ENCODE measurements at regions not wholly inside any gene's neighbourhood (a gene's known extent, or its start where the extent isn't known, plus 50 kb on each side); places are given as distances from the start of the nearest gene placed in this dataset.
A peak's percentile ranks its signal among the peaks of the same experiment; 100 is the strongest.
"Not testable (repeated sequence)": the region's sequence is repeated elsewhere in the genome, so short reads cannot be mapped to it uniquely, and the experiment has no call there.

DNA sequence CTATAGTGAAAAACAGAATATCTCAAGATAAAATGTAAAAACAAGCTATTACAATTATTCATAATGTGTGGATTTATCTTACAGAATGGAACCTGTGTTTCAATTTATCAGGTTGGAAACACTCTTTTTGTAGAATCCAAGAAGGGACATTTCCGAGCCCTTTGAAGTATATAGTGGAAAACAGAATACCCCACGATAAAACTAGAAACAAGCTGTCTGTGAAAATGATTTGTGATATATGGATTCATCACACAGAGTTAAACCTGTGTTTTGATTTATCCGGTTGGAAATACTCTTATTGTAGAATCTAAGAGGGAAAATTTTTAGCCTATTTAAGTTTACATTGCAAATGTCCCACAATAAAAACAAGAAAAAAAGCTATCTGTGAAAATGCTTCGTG, 388.2 kb downstream of the PRDM9 start:
- TF ChIP-seq, protein P1, sequence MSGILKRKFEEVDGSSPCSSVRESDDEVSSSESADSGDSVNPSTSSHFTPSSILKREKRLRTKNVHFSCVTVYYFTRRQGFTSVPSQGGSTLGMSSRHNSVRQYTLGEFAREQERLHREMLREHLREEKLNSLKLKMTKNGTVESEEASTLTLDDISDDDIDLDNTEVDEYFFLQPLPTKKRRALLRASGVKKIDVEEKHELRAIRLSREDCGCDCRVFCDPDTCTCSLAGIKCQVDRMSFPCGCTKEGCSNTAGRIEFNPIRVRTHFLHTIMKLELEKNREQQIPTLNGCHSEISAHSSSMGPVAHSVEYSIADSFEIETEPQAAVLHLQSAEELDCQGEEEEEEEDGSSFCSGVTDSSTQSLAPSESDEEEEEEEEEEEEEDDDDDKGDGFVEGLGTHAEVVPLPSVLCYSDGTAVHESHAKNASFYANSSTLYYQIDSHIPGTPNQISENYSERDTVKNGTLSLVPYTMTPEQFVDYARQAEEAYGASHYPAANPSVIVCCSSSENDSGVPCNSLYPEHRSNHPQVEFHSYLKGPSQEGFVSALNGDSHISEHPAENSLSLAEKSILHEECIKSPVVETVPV (CRISPR knock-in tag; IDR thresholded peaks at IDR 0.05): no peak
- no peak for TF ChIP-seq PPARA (CRISPR knock-in tag; IDR thresholded peaks at IDR 0.05; ENCODE audit: borderline replicate concordance)
- no peak for ATAC-seq

DNA sequence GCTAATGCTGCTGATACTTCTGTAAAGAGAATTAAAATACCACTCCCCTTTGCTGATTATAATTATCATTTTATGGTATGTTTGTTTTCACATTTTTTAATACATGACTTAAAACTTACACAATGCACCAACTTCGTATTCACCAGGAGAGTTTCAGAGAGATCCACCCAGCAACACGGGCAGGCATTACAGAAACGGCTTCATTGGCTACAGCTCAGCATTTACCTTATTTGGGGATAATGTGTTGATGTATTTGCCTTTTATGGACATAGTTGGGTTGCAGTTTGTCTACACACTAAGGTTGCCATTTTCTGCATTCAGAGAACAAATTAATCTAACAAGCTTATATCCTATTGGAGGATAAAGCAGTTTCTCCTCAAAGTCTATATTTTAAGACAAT, 423.6 kb downstream of the PRDM9 start:
- TF ChIP-seq ESRRG (CRISPR knock-in tag; IDR thresholded peaks at IDR 0.05) (no peak), TCF4 (CRISPR knock-in tag; IDR thresholded peaks at IDR 0.05; ENCODE audit: borderline replicate concordance) (no peak), ARNTL (CRISPR knock-in tag; IDR thresholded peaks at IDR 0.05; ENCODE audit: borderline replicate concordance, low read depth) (no peak), RARB (CRISPR knock-in tag; IDR thresholded peaks at IDR 0.05) (no peak), ZFP3 (CRISPR knock-in tag; IDR thresholded peaks at IDR 0.05) (no peak), ZFP30 (CRISPR knock-in tag; IDR thresholded peaks at IDR 0.05) (no peak), ZNF565 (CRISPR knock-in tag; conservative IDR thresholded peaks at IDR 0.05; ENCODE audit: low read depth) (no peak), ISL1 (CRISPR knock-in tag; IDR thresholded peaks at IDR 0.05) (no peak), ZNF8 (CRISPR knock-in tag; IDR thresholded peaks at IDR 0.05) (no peak), BACH2 (CRISPR knock-in tag; IDR thresholded peaks at IDR 0.05; ENCODE audit: borderline replicate concordance) (no peak), OSR1 (CRISPR knock-in tag; IDR thresholded peaks at IDR 0.05) (no peak), ZNF70 (CRISPR knock-in tag; IDR thresholded peaks at IDR 0.05) (no peak), SNAI2 (CRISPR knock-in tag; IDR thresholded peaks at IDR 0.05) (no peak), GLIS3 (CRISPR knock-in tag; IDR thresholded peaks at IDR 0.05) (no peak), TOX (CRISPR knock-in tag; IDR thresholded peaks at IDR 0.05; ENCODE audit: borderline replicate concordance) (no peak), ZC3H10 (CRISPR knock-in tag; IDR thresholded peaks at IDR 0.05) (no peak)
- TF ChIP-seq, protein P2, sequence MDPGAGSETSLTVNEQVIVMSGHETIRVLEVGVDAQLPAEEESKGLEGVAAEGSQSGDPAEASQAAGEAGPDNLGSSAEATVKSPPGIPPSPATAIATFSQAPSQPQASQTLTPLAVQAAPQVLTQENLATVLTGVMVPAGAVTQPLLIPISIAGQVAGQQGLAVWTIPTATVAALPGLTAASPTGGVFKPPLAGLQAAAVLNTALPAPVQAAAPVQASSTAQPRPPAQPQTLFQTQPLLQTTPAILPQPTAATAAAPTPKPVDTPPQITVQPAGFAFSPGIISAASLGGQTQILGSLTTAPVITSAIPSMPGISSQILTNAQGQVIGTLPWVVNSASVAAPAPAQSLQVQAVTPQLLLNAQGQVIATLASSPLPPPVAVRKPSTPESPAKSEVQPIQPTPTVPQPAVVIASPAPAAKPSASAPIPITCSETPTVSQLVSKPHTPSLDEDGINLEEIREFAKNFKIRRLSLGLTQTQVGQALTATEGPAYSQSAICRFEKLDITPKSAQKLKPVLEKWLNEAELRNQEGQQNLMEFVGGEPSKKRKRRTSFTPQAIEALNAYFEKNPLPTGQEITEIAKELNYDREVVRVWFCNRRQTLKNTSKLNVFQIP (CRISPR knock-in tag; IDR thresholded peaks at IDR 0.05; ENCODE audit: borderline replicate concordance, low read depth): no peak
- TF ChIP-seq, protein P3, sequence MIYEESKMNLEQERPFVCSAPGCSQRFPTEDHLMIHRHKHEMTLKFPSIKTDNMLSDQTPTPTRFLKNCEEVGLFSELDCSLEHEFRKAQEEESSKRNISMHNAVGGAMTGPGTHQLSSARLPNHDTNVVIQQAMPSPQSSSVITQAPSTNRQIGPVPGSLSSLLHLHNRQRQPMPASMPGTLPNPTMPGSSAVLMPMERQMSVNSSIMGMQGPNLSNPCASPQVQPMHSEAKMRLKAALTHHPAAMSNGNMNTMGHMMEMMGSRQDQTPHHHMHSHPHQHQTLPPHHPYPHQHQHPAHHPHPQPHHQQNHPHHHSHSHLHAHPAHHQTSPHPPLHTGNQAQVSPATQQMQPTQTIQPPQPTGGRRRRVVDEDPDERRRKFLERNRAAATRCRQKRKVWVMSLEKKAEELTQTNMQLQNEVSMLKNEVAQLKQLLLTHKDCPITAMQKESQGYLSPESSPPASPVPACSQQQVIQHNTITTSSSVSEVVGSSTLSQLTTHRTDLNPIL (CRISPR knock-in tag; IDR thresholded peaks at IDR 0.05; ENCODE audit: low read depth): no peak
- TF ChIP-seq, protein P4, sequence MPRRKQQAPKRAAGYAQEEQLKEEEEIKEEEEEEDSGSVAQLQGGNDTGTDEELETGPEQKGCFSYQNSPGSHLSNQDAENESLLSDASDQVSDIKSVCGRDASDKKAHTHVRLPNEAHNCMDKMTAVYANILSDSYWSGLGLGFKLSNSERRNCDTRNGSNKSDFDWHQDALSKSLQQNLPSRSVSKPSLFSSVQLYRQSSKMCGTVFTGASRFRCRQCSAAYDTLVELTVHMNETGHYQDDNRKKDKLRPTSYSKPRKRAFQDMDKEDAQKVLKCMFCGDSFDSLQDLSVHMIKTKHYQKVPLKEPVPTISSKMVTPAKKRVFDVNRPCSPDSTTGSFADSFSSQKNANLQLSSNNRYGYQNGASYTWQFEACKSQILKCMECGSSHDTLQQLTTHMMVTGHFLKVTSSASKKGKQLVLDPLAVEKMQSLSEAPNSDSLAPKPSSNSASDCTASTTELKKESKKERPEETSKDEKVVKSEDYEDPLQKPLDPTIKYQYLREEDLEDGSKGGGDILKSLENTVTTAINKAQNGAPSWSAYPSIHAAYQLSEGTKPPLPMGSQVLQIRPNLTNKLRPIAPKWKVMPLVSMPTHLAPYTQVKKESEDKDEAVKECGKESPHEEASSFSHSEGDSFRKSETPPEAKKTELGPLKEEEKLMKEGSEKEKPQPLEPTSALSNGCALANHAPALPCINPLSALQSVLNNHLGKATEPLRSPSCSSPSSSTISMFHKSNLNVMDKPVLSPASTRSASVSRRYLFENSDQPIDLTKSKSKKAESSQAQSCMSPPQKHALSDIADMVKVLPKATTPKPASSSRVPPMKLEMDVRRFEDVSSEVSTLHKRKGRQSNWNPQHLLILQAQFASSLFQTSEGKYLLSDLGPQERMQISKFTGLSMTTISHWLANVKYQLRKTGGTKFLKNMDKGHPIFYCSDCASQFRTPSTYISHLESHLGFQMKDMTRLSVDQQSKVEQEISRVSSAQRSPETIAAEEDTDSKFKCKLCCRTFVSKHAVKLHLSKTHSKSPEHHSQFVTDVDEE (CRISPR knock-in tag; IDR thresholded peaks at IDR 0.05): no peak
- TF ChIP-seq, protein P5, sequence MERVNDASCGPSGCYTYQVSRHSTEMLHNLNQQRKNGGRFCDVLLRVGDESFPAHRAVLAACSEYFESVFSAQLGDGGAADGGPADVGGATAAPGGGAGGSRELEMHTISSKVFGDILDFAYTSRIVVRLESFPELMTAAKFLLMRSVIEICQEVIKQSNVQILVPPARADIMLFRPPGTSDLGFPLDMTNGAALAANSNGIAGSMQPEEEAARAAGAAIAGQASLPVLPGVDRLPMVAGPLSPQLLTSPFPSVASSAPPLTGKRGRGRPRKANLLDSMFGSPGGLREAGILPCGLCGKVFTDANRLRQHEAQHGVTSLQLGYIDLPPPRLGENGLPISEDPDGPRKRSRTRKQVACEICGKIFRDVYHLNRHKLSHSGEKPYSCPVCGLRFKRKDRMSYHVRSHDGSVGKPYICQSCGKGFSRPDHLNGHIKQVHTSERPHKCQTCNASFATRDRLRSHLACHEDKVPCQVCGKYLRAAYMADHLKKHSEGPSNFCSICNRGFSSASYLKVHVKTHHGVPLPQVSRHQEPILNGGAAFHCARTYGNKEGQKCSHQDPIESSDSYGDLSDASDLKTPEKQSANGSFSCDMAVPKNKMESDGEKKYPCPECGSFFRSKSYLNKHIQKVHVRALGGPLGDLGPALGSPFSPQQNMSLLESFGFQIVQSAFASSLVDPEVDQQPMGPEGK (CRISPR knock-in tag; IDR thresholded peaks at IDR 0.05; ENCODE audit: borderline replicate concordance): no peak
- ATAC-seq: peak; percentile 25; the same call in 1 of the 3 replicates

DNA sequence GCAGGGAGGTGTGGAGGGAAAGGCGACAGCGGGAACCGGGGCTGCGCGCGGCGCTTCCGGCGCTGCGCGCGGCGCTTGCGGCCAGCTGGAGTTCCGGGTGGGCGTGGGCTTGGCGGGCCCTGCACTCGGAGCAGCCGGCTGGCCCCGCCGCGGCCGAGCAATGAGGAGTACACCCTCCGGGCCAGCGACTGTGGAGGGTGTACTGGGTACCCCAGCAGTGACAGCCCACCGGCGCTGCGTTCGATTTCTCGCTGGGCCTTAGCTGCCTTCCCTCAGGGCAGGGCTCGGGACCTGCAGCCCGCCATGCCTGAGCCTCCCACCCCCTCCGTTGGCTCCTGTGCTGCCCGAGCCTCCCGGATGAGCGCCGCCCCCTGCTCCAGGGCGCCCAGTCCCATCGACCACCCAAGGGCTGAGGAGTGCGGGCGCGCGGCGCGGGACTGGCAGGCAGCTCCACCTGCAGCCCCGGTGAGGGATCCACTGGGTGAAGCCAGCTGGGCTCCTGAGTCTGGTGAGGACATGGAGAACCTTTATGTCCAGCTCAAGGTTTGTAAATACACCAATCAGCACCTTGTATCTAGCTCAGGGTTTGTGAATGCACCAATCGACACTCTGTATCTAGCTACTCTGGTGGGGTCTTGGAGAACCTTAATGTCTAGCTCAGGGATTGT, 444.0 kb downstream of the PRDM9 start:
- ATAC-seq: not testable (repeated sequence)

All from SK-N-SH treated with all-trans-retinoic acid at 6 μM for 48 hours (cell line).